ENCODE measurements at regions not wholly inside any gene's neighbourhood (a gene's known extent, or its start where the extent isn't known, plus 50 kb on each side); places are given as distances from the start of the nearest gene placed in this dataset.

GRCh38 chr15:70158309-70159000 is 60.7 kb upstream of the TLE3 start:
- H4K5ac ChIP-seq (ENCODE audit: insufficient read length, low read depth, low read length), result no peak overlapping the region
- no peaks in the 10 kb centered on the region for H3K23me2 ChIP-seq (ENCODE audit: insufficient read length, low read depth, low read length, poor library complexity, severe bottlenecking)
- H3K9ac ChIP-seq (ENCODE audit: extremely low read depth, insufficient read length, low read length), result no peak overlapping the region
- no peak overlapping the region for H3K56ac ChIP-seq (ENCODE audit: insufficient read length, low read depth, low read length)
- no peak overlapping the region for H2BK15ac ChIP-seq (ENCODE audit: low read depth, low read length)
- H4K20me1 ChIP-seq (ENCODE audit: control insufficient read depth, insufficient read depth, insufficient read length), result no peaks in the 10 kb centered on the region
- no peak overlapping the region for H2AK5ac ChIP-seq (ENCODE audit: insufficient read length, low read length)
- H3K4ac ChIP-seq (ENCODE audit: low read depth, low read length), result no peak overlapping the region
- H4K91ac ChIP-seq (ENCODE audit: insufficient read length, low read depth, low read length), result no peak overlapping the region
- no peaks in the 10 kb centered on the region for H3K27me3 ChIP-seq (ENCODE audit: insufficient read depth, low read length)
- Mint-ChIP-seq H3K9me3 (no peaks in the 10 kb centered on the region), H3K27me3 (ENCODE audit: low read depth) (peaks cover 9% of the 10 kb centered on the region), H3K4me1 (peaks cover 12 to 23% of the 10 kb centered on the region in 2 experiments), H3K4me3 (no peak overlapping the region), H3K27ac (no peak overlapping the region), H3K36me3 (ENCODE audit: insufficient read depth in 1 of 3, low read depth in 3 of 3) (no peaks in the 10 kb centered on the region)
- H3K4me2 ChIP-seq (ENCODE audit: insufficient read depth, insufficient read length, low read length), result no peak overlapping the region
- H3K18ac ChIP-seq (ENCODE audit: insufficient read length, low read depth, low read length), result no peak overlapping the region
- no peak overlapping the region for H3K14ac ChIP-seq (ENCODE audit: insufficient read depth, low read length)
- H3T11ph ChIP-seq (ENCODE audit: low read length), result no peak overlapping the region
- H3K4me1 ChIP-seq (ENCODE audit: insufficient read depth, low read length), result no peaks in the 10 kb centered on the region; the same call in 1 of the 2 replicates
- no peaks in the 10 kb centered on the region for H3K79me1 ChIP-seq (ENCODE audit: insufficient read depth, low read depth, low read length, poor library complexity, severe bottlenecking)
- no peaks in the 10 kb centered on the region for H3K9me3 ChIP-seq (ENCODE audit: control insufficient read depth, low read depth, low read length)
- H2BK20ac ChIP-seq (ENCODE audit: low read depth, low read length, poor library complexity, severe bottlenecking), result no peak overlapping the region
- H3K27ac ChIP-seq (ENCODE audit: insufficient read length, low read depth, low read length), result no peak overlapping the region
- H2BK5ac ChIP-seq (ENCODE audit: insufficient read length, low read length), result no peak overlapping the region
- no peak for DNase-seq
- no peak overlapping the region for H3K23ac ChIP-seq (ENCODE audit: insufficient read length, low read depth, low read length)
- no peaks in the 10 kb centered on the region for H3K79me2 ChIP-seq (ENCODE audit: insufficient read depth, low read length)
- TF ChIP-seq CTCF (conservative IDR thresholded peaks at IDR 0.05), result no peak
- WGBS (ENCODE audit: extremely low coverage, insufficient read length, low lambda C conversion rate), result no CpG with 5 or more reads among the region's 9 CpGs
- H2AFZ ChIP-seq (ENCODE audit: low read length), result no peak overlapping the region
- H2BK120ac ChIP-seq (ENCODE audit: low read depth, low read length, poor library complexity, severe bottlenecking), result no peak overlapping the region
- no peak overlapping the region for H4K8ac ChIP-seq (replicated peaks; ENCODE audit: insufficient read length, low read depth, low read length)
- no peak overlapping the region for H2BK12ac ChIP-seq (ENCODE audit: insufficient read length, low read depth, low read length)
